Suprapubic skin (tissue), 4 donors: ENCODE measurements at regions not wholly inside any gene's neighbourhood (a gene's known extent, or its start where the extent isn't known, plus 50 kb on each side); places are given as distances from the start of the nearest gene placed in this dataset.

Experiments used
- DNase-seq, 2 donors: peaks; one replicate each; pipeline ENCODE4 v3.0.0-alpha.2; 2019; ENCODE audit warnings: low spot score in 2 of 2
- H3K27ac ChIP-seq: fragments of 200-600 bp; sonication (generic); one replicate; pipeline ENCODE4 v1.5.1; 2019
- H3K27me3 ChIP-seq: fragments of 200-600 bp; sonication (generic); one replicate; pipeline ENCODE4 v1.5.1; 2019
- H3K36me3 ChIP-seq: fragments of 200-600 bp; sonication (generic); one replicate; pipeline ENCODE4 v1.5.1; 2019
- H3K4me1 ChIP-seq: fragments of 200-600 bp; sonication (generic); one replicate; pipeline ENCODE4 v1.5.1; 2019
- H3K4me3 ChIP-seq: fragments of 200-600 bp; sonication (generic); one replicate; pipeline ENCODE4 v1.5.1; 2019; ENCODE audit warnings: mild to moderate bottlenecking
- H3K9me3 ChIP-seq: fragments of 200-600 bp; sonication (generic); one replicate; pipeline ENCODE4 v1.5.1; 2019
- CTCF ChIP-seq, 2 donors: fragments of 200-600 bp in 1 of 2; fragments of 450-650 bp in 1 of 2; sonication (generic) in 1 of 2; IDR thresholded peaks; one replicate each; pipeline ENCODE4 v1.5.1; 2016 to 2019; ENCODE audit warnings: antibody characterized with exemption in 2 of 2, mild to moderate bottlenecking in 1 of 2, moderate library complexity in 1 of 2
- EP300 ChIP-seq: sonication (generic); formaldehyde crosslinking; IDR thresholded peaks from one replicate; pipeline ENCODE4 v1.6.1; 2017; ENCODE audit warnings: antibody characterized with exemption
- POLR2A ChIP-seq, 2 donors: fragments of 450-650 bp; IDR thresholded peaks; one replicate each; pipeline ENCODE4 v1.6.1; 2017; ENCODE audit warnings: antibody characterized with exemption in 2 of 2, mild to moderate bottlenecking in 2 of 2, moderate library complexity in 2 of 2
- POLR2AphosphoS5 ChIP-seq, 3 donors: sonication (generic); formaldehyde crosslinking; IDR thresholded peaks; one replicate each; pipeline ENCODE4 v1.6.1; 2017; ENCODE audit warnings: antibody characterized with exemption in 3 of 3
- WGBS: methylation state at CpG from one replicate; pipeline ENCODE4 v1.1.5; 2018; 5-methylcytosine and 5-hydroxymethylcytosine counted together

GRCh38 chr11:31921081-31921480 lies 110.0 kb upstream of the PAX6 start:
- H3K4me1 ChIP-seq: no peaks in the 10 kb centered on the region
- H3K4me3 ChIP-seq: no peak overlapping the region
- H3K9me3 ChIP-seq: no peaks in the 10 kb centered on the region
- H3K27me3 ChIP-seq: no peaks in the 10 kb centered on the region
- H3K27ac ChIP-seq: no peak overlapping the region
- H3K36me3 ChIP-seq: no peaks in the 10 kb centered on the region
- no peak for TF ChIP-seq EP300
- TF ChIP-seq POLR2A (IDR thresholded peaks at IDR 0.05): no peak
- no peak for TF ChIP-seq POLR2AphosphoS5 (IDR thresholded peaks at IDR 0.05)
- TF ChIP-seq CTCF (IDR thresholded peaks at IDR 0.05): no peak
- WGBS: 78% methylated on average over 4 of the region's 4 CpGs
- no peak for DNase-seq

- no peaks in the 10 kb centered on the region for H3K27me3 ChIP-seq
- H3K36me3 ChIP-seq: no peaks in the 10 kb centered on the region
- H3K4me3 ChIP-seq: no peak overlapping the region
- H3K27ac ChIP-seq: no peak overlapping the region
- DNase-seq: no peak
- no peaks in the 10 kb centered on the region for H3K4me1 ChIP-seq
- H3K9me3 ChIP-seq: no peaks in the 10 kb centered on the region
- WGBS: 85% methylated on average over 5 of the region's 5 CpGs
- TF ChIP-seq CTCF (IDR thresholded peaks at IDR 0.05): no peak
- no peak for TF ChIP-seq POLR2AphosphoS5 (IDR thresholded peaks at IDR 0.05)
- TF ChIP-seq POLR2A (IDR thresholded peaks at IDR 0.05): no peak
- TF ChIP-seq EP300: no peak
Observed at GRCh38 chr11:31919175-31919574, 108.1 kb upstream of the PAX6 start.

- TF ChIP-seq POLR2AphosphoS5 (IDR thresholded peaks at IDR 0.05) (no peak), POLR2A (IDR thresholded peaks at IDR 0.05) (no peak), CTCF (IDR thresholded peaks at IDR 0.05) (no peak), EP300 (no peak)
- WGBS: 100% methylated on average over 1 of the region's 1 CpG
- DNase-seq: no peak
Observed at GRCh38 chr11:31915867-31916266, 104.7 kb upstream of the PAX6 start.

GRCh38 chr11:31913985-31914384 lies 102.9 kb upstream of the PAX6 start:
- WGBS: 88% methylated on average over 1 of the region's 1 CpG
- no peak for TF ChIP-seq POLR2AphosphoS5 (IDR thresholded peaks at IDR 0.05)
- no peak for TF ChIP-seq CTCF (IDR thresholded peaks at IDR 0.05)
- TF ChIP-seq EP300: no peak
- no peak for TF ChIP-seq POLR2A (IDR thresholded peaks at IDR 0.05)
- Histone ChIP-seq H3K36me3 (no peaks in the 10 kb centered on the region), H3K4me3 (no peak overlapping the region), H3K27me3 (no peaks in the 10 kb centered on the region), H3K27ac (no peak overlapping the region), H3K4me1 (no peaks in the 10 kb centered on the region), H3K9me3 (no peaks in the 10 kb centered on the region)
- DNase-seq: no peak

More at GRCh38 chr11:31915867-31916266, 104.7 kb upstream of the PAX6 start:
- no peaks in the 10 kb centered on the region for H3K9me3 ChIP-seq
- H3K27me3 ChIP-seq: no peaks in the 10 kb centered on the region
- no peaks in the 10 kb centered on the region for H3K4me1 ChIP-seq
- H3K4me3 ChIP-seq: no peak overlapping the region
- no peak overlapping the region for H3K27ac ChIP-seq
- H3K36me3 ChIP-seq: no peaks in the 10 kb centered on the region

GRCh38 chr11:31912808-31913207 lies 101.7 kb upstream of the PAX6 start:
- Histone ChIP-seq H3K4me1 (no peaks in the 10 kb centered on the region), H3K27ac (no peak overlapping the region), H3K27me3 (no peaks in the 10 kb centered on the region), H3K4me3 (no peak overlapping the region), H3K36me3 (no peaks in the 10 kb centered on the region), H3K9me3 (no peaks in the 10 kb centered on the region)
- DNase-seq: no peak
- 93% methylated on average over 1 of the region's 1 CpG for WGBS
- TF ChIP-seq POLR2AphosphoS5 (IDR thresholded peaks at IDR 0.05): no peak
- no peak for TF ChIP-seq POLR2A (IDR thresholded peaks at IDR 0.05)
- TF ChIP-seq CTCF (IDR thresholded peaks at IDR 0.05): no peak
- TF ChIP-seq EP300: no peak
